Hepatocyte (in vitro differentiated cells): ENCODE measurements at regions not wholly inside any gene's neighbourhood (a gene's known extent, or its start where the extent isn't known, plus 50 kb on each side); places are given as distances from the start of the nearest gene placed in this dataset.

Experiments
- DNase-seq: peaks from one replicate; pipeline ENCODE4 v3.0.0-alpha.2; 2016; ENCODE audit warnings: low spot score
- H2AFZ ChIP-seq: fragments of 200-600 bp; sonication (generic); 2 replicates; pipeline ENCODE4 v1.6.0; 2016; ENCODE audit warnings: antibody characterized with exemption, mild to moderate bottlenecking
- H3K27ac ChIP-seq: fragments of 200-600 bp; sonication (generic); 2 replicates; pipeline ENCODE4 v1.5.1; 2016; ENCODE audit warnings: mild to moderate bottlenecking
- H3K27me3 ChIP-seq: fragments of 200-600 bp; sonication (generic); 2 replicates; pipeline ENCODE4 v1.6.1; 2016
- H3K36me3 ChIP-seq: fragments of 200-600 bp; sonication (generic); replicated peaks from 2 replicates; pipeline ENCODE4 v1.5.1; 2016; ENCODE audit warnings: low read depth; ENCODE audit not compliant: insufficient read depth
- H3K4me1 ChIP-seq: fragments of 200-600 bp; sonication (generic); 2 replicates; pipeline ENCODE4 v1.5.1; 2016; ENCODE audit warnings: mild to moderate bottlenecking, moderate library complexity; ENCODE audit not compliant: insufficient read depth
- H3K4me2 ChIP-seq: fragments of 200-600 bp; sonication (generic); 2 replicates; pipeline ENCODE4 v1.6.0; 2016
- H3K4me3 ChIP-seq: fragments of 200-600 bp; sonication (generic); 2 replicates; pipeline ENCODE4 v1.5.1; 2016; ENCODE audit warnings: mild to moderate bottlenecking
- H3K79me2 ChIP-seq: fragments of 200-600 bp; sonication (generic); 2 replicates; pipeline ENCODE4 v1.6.0; 2017; ENCODE audit warnings: mild to moderate bottlenecking
- H3K9me2 ChIP-seq: fragments of 200-600 bp; sonication (generic); replicated peaks from 2 replicates; pipeline ENCODE4 v1.6.0; 2017; ENCODE audit warnings: mild to moderate bottlenecking; ENCODE audit not compliant: insufficient read depth
- H3K9me3 ChIP-seq: fragments of 200-600 bp; sonication (generic); 2 replicates; pipeline ENCODE4 v1.5.1; 2016; ENCODE audit warnings: low read depth, mild to moderate bottlenecking
- H4K20me1 ChIP-seq: fragments of 200-600 bp; sonication (generic); 2 replicates; pipeline ENCODE4 v1.6.0; 2016; ENCODE audit warnings: mild to moderate bottlenecking; ENCODE audit not compliant: insufficient read depth, poor library complexity, severe bottlenecking
- EZH2 ChIP-seq: fragments of 200-600 bp; sonication (generic); IDR thresholded peaks from 2 replicates; pipeline ENCODE4 v1.6.1; 2016; ENCODE audit warnings: antibody characterized with exemption, mild to moderate bottlenecking, borderline replicate concordance
- EZH2phosphoT487 ChIP-seq: fragments of 200-600 bp; sonication (generic); IDR thresholded peaks from one replicate; pipeline ENCODE4 v1.6.1; 2018; ENCODE audit warnings: antibody characterized with exemption, mild to moderate bottlenecking, low read depth, moderate library complexity; ENCODE audit not compliant: unreplicated experiment, severe bottlenecking
- WGBS: methylation state at CpG from one replicate; pipeline ENCODE4 v1.1.6; 2016; ENCODE audit warnings: low lambda C conversion rate; ENCODE audit errors: missing lambda C conversion rate; 5-methylcytosine and 5-hydroxymethylcytosine counted together
- TF ChIP-seq, protein P1 (sequence below): fragments of 200-600 bp; sonication (generic); IDR thresholded peaks from 2 replicates; pipeline ENCODE4 v1.5.1; 2016; ENCODE audit warnings: antibody characterized with exemption, mild to moderate bottlenecking; ENCODE audit not compliant: poor library complexity

- no peaks in the 10 kb centered on the region for H3K9me3 ChIP-seq
- no peaks in the 10 kb centered on the region for H3K36me3 ChIP-seq
- H3K27ac ChIP-seq: no peak overlapping the region
- H3K27me3 ChIP-seq: no peaks in the 10 kb centered on the region
- no peak for DNase-seq
- H3K9me2 ChIP-seq: no peaks in the 10 kb centered on the region
- no peak overlapping the region for H3K4me2 ChIP-seq
- WGBS: 90% methylated on average over 4 of the region's 4 CpGs
- H3K4me1 ChIP-seq: no peaks in the 10 kb centered on the region
- H3K4me3 ChIP-seq: no peak overlapping the region
- H3K79me2 ChIP-seq: no peaks in the 10 kb centered on the region
- no peaks in the 10 kb centered on the region for H4K20me1 ChIP-seq
- no peak overlapping the region for H2AFZ ChIP-seq
- TF ChIP-seq EZH2 (no peak), EZH2phosphoT487 (no peak)
- TF ChIP-seq, protein P1, sequence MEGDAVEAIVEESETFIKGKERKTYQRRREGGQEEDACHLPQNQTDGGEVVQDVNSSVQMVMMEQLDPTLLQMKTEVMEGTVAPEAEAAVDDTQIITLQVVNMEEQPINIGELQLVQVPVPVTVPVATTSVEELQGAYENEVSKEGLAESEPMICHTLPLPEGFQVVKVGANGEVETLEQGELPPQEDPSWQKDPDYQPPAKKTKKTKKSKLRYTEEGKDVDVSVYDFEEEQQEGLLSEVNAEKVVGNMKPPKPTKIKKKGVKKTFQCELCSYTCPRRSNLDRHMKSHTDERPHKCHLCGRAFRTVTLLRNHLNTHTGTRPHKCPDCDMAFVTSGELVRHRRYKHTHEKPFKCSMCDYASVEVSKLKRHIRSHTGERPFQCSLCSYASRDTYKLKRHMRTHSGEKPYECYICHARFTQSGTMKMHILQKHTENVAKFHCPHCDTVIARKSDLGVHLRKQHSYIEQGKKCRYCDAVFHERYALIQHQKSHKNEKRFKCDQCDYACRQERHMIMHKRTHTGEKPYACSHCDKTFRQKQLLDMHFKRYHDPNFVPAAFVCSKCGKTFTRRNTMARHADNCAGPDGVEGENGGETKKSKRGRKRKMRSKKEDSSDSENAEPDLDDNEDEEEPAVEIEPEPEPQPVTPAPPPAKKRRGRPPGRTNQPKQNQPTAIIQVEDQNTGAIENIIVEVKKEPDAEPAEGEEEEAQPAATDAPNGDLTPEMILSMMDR: no peak
Observed at GRCh38 chr1:239197871-239198270, 188.5 kb upstream of the CHRM3 start.

DNA sequence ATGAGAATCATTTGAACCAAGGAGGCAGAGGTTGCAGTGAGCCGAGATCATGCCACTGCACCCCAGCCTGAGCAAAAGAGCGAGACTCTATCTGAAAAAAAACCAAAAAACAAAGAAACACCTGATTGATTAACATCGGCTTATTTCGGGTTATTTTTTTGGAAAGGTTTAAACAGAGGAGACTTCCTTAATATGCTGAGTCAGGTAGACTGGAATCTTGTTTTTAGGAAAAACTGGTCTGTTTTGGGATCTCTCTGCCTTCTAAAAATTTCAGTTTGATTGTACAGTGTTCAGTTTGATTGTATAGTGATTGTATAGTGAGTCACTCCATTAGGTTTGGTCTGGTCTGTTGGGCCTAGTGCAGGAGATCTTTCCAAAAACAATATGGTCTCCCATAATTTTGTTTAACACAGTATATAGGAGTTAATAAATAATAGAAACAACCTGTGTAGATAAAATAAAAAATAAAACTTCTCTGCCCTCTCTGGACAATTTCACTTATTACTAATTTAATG is 196.3 kb upstream of the CHRM3 start:
- H3K27ac ChIP-seq: no peak overlapping the region
- H3K27me3 ChIP-seq: no peaks in the 10 kb centered on the region
- TF ChIP-seq EZH2 (no peak), EZH2phosphoT487 (no peak)
- TF ChIP-seq, protein P1: no peak
- H3K9me2 ChIP-seq: no peaks in the 10 kb centered on the region
- H3K36me3 ChIP-seq: no peaks in the 10 kb centered on the region
- 97% methylated on average over 4 of the region's 4 CpGs for WGBS
- H3K4me1 ChIP-seq: no peaks in the 10 kb centered on the region
- H4K20me1 ChIP-seq: no peaks in the 10 kb centered on the region
- H3K4me2 ChIP-seq: no peak overlapping the region
- no peaks in the 10 kb centered on the region for H3K79me2 ChIP-seq
- no peaks in the 10 kb centered on the region for H3K9me3 ChIP-seq
- no peak for DNase-seq
- no peak overlapping the region for H2AFZ ChIP-seq
- H3K4me3 ChIP-seq: no peak overlapping the region

- no peaks in the 10 kb centered on the region for H3K36me3 ChIP-seq
- 64% methylated on average over 1 of the region's 1 CpG for WGBS
- H2AFZ ChIP-seq: no peak overlapping the region
- no peaks in the 10 kb centered on the region for H3K4me1 ChIP-seq
- H3K4me2 ChIP-seq: no peak overlapping the region
- no peak overlapping the region for H3K27ac ChIP-seq
- no peaks in the 10 kb centered on the region for H3K9me3 ChIP-seq
- no peak for TF ChIP-seq EZH2
- TF ChIP-seq, protein P1: no peak
- no peak for TF ChIP-seq EZH2phosphoT487
- H3K4me3 ChIP-seq: no peak overlapping the region
- no peaks in the 10 kb centered on the region for H3K79me2 ChIP-seq
- H3K9me2 ChIP-seq: no peaks in the 10 kb centered on the region
- no peaks in the 10 kb centered on the region for H3K27me3 ChIP-seq
- no peaks in the 10 kb centered on the region for H4K20me1 ChIP-seq
- DNase-seq: no peak
Observed at GRCh38 chr1:239186487-239186886, 199.9 kb upstream of the CHRM3 start.

- H3K4me2 ChIP-seq: no peak overlapping the region
- H3K27me3 ChIP-seq: no peaks in the 10 kb centered on the region
- H3K27ac ChIP-seq: no peak overlapping the region
- no peaks in the 10 kb centered on the region for H3K9me3 ChIP-seq
- no peaks in the 10 kb centered on the region for H3K4me1 ChIP-seq
- no peak overlapping the region for H3K4me3 ChIP-seq
- H3K79me2 ChIP-seq: no peaks in the 10 kb centered on the region
- DNase-seq: no peak
- WGBS: 48% methylated on average over 1 of the region's 1 CpG
- no peaks in the 10 kb centered on the region for H4K20me1 ChIP-seq
- H3K9me2 ChIP-seq: no peaks in the 10 kb centered on the region
- H2AFZ ChIP-seq: no peak overlapping the region
- H3K36me3 ChIP-seq: no peaks in the 10 kb centered on the region
- TF ChIP-seq, protein P1: no peak
- TF ChIP-seq EZH2: no peak
- TF ChIP-seq EZH2phosphoT487: no peak
Observed at GRCh38 chr1:239185245-239185619, 201.1 kb upstream of the CHRM3 start.
